EL (cell line): ENCODE measurements at regions not wholly inside any gene's neighbourhood (a gene's known extent, or its start where the extent isn't known, plus 50 kb on each side); places are given as distances from the start of the nearest gene placed in this dataset.
A peak's percentile ranks its signal among the peaks of the same experiment; 100 is the strongest.
"Not testable (repeated sequence)": the region's sequence is repeated elsewhere in the genome, so short reads cannot be mapped to it uniquely, and the experiment has no call there.

ENCODE experiments used
- DNase-seq: peaks from one replicate; pipeline ENCODE4 v3.0.0-alpha.2; 2016

DNA sequence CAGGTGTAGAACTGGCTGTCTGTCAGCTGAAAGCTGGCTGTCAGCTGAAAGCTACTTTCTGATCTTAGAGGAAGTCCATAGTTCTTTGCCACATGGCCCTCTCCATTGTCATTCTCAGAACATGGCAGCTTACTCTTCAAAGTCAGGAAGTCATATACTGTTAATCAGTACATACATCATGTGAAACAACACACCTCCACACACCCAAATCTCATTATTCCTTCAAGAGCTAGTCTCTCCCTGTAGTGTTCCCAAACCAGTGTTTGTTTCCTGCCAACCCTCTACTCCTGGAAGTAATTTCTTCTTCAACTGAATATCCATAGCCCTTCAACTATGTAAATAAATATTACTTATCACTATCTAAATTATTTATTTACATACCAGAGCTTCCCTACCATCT lies 58.9 kb downstream of the OR5AK2 start:
- DNase-seq = no peak

DNA sequence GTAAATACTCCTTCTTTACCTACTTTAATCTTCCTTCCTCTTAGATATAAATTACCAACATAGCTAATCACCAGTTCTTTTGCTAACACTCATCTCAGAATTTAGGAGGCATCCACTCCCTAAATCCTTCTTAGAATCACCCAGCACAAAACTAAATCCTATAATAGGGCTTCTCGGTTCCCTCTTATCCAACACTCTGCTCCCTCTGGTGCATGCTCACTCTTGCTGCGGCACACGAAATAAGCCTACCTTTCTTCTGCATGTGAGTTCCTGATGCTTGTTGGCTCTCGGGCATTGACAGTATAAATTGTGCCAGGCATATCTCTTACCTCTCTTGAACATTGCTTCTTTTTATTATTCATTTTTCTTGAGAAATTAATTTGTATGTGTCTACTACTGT lies 61.0 kb downstream of the OR5AK2 start:
- no peak for DNase-seq

- no peak for DNase-seq
Measured at GRCh38 chr11:57054817-57055216, 66.1 kb downstream of the OR5AK2 start.

- DNase-seq = no peak
Measured at GRCh38 chr11:57055744-57056143, 67.0 kb downstream of the OR5AK2 start.

- DNase-seq = no peak
Measured at GRCh38 chr11:57056735-57057134, 68.0 kb downstream of the OR5AK2 start.

- no peak for DNase-seq
Measured at GRCh38 chr11:57057561-57057960, 68.8 kb downstream of the OR5AK2 start.

- DNase-seq = not testable (repeated sequence)
Measured at GRCh38 chr11:57062957-57063356, 74.2 kb downstream of the OR5AK2 start.

- no peak for DNase-seq
Measured at GRCh38 chr11:57069942-57070341, 81.2 kb downstream of the OR5AK2 start.

- DNase-seq = peak; percentile 28
Measured at GRCh38 chr11:57071829-57072228, 83.1 kb downstream of the OR5AK2 start.

DNA sequence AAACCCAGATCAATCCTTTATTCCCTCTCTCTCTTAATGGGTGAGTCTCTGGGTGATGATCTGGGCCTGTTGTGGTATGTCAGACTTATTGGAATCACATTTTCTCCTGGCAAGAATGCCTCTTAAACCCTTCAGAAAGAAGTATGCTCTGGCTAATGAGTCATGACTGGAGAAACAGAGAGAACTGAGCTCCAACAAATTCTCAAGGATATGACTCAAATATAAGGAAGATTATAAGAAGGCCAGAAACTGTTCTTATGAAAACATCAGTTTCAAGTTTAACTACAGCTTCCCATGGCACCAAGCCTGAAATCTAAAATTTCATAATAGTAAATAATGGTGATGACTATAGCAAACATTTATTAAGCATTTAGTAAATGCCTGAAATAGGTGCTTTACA lies 83.9 kb downstream of the OR5AK2 start:
- DNase-seq = peak; percentile 95

DNA sequence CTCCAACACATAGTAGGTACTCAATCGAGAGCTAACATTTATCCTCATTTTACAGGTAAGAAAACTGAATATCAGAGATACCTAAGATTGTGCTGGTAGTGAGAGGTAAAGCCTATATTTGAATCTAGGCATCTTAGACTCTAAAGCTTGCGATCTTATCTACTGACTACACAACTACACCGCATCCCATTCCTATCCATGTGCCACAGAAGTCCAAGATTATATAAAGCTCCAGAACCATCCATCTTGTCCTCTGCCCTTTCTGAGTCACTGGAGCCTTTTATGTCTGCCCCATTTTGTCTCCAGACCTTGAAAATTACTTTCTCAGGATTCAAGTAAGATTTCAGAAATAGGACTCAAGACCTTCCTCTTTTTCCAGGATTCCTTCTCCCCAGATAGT lies 84.4 kb downstream of the OR5AK2 start:
- DNase-seq = no peak

- DNase-seq = no peak
Measured at GRCh38 chr11:57081356-57081755, 92.6 kb downstream of the OR5AK2 start.

GRCh38 chr11:57082125-57082524 lies 93.4 kb downstream of the OR5AK2 start:
- DNase-seq = no peak

GRCh38 chr11:57083641-57084385 lies 95.1 kb downstream of the OR5AK2 start:
- no peak for DNase-seq

DNA sequence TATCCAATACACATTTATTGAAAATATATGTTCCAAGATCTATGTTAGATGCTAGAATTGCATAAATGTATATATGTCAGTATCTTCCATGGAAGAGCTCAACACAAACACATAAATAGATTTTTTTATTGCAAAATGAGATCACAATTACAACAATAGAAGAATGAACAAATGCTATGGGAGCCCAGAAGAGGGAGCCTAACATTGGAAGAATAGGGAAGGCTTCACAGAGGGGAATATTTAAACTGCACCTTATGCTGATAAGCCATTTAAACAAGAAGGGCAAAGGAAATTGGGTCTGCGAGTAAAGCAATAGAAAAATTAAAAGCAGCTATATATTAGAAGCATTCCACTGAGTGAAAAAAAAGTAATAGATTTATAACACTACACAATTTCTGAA lies 96.1 kb upstream of the LRRC55 start:
- no peak for DNase-seq

DNA sequence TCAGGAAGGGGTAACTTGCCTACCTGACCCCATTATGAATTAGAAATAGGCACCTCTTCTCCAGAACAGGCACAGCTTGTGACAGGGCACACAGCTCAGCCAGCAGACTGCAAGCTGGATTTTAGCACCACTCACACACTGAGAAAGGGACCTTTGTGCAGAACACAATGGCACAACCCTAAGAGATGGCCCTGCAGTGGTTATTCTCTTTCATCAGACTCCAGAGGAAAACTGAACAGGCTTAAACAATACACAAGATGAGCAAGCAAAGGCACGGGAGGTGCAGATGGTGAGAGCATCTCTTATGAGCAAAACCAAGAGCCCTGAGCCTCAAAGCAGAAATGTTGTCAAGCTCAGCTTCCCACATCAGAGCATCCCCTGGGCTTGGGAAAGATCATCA lies 93.8 kb upstream of the LRRC55 start:
- DNase-seq = no peak

DNA sequence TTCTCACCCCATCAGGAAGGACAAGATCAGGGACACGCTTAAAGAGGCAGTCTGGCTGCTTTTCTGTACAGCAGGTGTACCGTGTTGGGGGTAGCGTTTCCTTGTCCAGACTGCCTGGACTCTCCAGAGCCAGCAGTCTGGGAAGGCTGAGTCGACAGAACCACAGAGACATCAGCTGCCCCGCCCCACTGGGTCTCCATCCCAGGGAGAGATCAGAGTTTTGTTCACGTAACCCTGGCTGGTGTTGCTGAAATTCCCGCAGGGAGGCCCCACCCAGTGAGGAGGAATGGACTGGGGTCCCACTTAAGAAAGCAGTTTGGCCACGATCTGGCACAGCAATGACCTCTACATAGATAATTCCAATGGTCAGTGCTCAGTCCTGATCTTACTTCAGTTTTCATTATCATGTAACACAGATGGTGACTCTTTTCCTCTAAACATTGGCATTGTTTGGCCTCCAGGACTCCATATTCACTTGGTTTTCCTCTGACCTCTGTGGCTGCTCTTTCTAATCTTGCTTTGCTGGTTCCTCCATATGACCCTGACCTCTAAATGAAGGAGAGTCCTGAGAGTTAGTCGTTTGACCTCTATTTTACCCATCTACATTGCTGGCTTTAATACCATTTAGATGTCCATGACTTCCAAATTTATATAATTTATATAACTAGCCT lies 89.6 kb upstream of the LRRC55 start:
- DNase-seq = no peak

DNA sequence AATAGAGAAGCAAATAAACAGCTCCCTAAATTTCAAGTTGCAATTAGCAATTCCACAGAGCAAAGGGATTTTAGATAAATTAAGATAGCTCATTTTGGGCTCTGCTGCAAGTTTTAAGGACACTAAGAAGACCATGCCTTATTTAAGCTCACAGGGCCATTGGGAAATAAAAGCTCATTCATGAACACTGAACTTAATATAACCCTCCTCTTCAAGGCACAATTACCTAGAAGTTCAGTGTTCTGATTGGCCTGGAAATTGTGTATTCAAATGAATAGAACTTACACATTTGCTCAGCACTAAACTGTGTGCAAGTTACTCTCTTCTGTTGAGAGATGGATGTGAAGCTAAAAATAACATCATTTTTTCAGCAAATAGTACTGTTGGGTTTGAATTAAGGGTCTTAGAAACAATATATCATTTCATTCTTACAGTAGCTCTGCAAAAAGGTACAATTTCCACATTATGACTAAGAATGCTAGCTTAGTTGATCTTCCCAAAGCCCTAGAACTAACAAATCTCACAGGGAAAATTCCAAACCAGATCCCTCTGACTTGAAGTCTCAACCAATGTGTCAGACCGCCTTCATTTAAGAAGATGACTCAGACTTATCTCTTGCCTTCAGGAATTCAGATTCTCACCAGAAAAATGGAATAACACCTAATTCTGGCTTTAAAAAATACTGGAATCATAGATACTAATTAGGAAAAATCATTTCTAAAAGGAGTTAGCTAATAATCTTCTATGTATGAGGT lies 87.4 kb upstream of the LRRC55 start:
- DNase-seq = peak; percentile 14

DNA sequence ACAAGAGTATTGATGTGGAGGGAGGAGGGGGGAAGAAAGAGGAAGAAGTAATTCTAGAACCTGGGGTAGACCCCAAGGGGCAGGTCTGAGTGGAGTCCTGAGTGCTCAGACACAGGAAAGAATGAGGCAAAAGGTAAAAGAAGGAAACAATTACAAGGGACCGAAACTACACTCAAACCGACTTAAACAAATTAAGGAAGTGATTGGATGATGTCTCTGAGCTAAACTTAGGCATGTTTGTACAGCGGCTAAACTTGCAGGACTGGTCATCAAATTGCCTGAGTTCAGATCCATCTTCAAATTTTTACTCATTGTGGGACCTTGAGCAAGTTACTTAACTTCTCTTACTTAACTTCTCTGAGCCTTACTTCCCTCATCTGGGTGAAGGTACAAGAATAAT lies 86.3 kb upstream of the LRRC55 start:
- no peak for DNase-seq

- no peak for DNase-seq
Measured at GRCh38 chr11:57095896-57096295, 85.9 kb upstream of the LRRC55 start.

GRCh38 chr11:57097149-57097548 lies 84.6 kb upstream of the LRRC55 start:
- DNase-seq = no peak

GRCh38 chr11:57098191-57098590 lies 83.6 kb upstream of the LRRC55 start:
- no peak for DNase-seq

- no peak for DNase-seq
Measured at GRCh38 chr11:57100638-57101331, 81.0 kb upstream of the LRRC55 start.
